ENCODE measurements at regions not wholly inside any gene's neighbourhood (a gene's known extent, or its start where the extent isn't known, plus 50 kb on each side); places are given as distances from the start of the nearest gene placed in this dataset.
"Not testable (repeated sequence)": the region's sequence is repeated elsewhere in the genome, so short reads cannot be mapped to it uniquely, and the experiment has no call there.

GRCh38 chr5:71771191-71771590 lies 52.1 kb downstream of the CARTPT start:
- DNase-seq: no peak

GRCh38 chr5:71778678-71779276 lies 59.7 kb downstream of the CARTPT start:
- no peak for DNase-seq

GRCh38 chr5:71780597-71780996 lies 61.5 kb downstream of the CARTPT start:
- no peak for DNase-seq

- no peak for DNase-seq
Measured at GRCh38 chr5:71782393-71782770, 63.3 kb downstream of the CARTPT start.

DNA sequence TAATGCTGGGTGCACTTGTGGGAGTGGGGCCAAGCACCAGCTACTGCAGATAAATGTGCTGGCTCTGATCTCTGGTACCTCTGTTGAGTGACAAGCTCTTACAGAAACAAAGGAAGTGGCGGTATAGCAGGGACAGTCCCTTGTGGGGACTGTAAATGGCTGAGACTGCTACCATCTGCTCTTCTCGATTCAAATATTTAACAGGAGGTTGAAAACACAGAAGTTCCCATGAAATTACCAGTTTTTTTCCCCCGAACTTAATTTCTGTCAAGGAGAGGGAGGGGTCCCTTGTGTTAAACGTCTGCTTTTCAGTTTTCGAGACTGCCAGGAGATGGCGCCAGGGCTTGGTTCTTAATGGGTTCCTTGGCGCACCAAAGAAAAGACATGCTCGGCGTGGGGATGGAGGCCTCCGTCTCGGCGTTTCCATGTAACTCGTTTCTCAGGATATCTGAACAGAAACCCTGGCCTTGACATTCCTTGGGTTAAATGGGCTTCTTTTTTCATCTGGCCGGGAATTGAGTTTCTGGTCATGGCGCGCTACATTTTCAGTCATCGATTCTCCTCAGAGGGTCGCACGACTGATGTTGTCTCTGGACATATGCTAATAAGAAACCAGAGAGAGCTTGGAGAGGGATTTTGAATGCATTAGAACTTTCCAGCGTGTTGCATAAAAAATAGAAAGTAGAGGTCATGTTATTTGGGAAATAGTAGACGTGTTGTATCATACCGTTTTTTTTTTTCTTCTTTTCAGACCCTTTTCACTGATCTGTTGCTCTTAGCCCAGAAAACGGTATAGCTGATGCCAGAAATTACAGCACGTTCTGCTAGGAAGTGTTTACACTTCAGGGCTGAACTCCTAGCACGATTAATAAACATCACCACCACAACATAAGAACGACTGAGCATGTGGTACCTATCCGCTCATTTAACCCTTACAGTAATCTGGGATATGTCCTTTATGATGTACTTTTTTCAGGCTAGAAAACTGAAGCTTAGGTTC lies 64.0 kb downstream of the CARTPT start:
- DNase-seq: peak; percentile 5 to 23

- no peak for DNase-seq
Measured at GRCh38 chr5:71783891-71784290, 64.8 kb downstream of the CARTPT start.

GRCh38 chr5:71786337-71787055 lies 67.4 kb downstream of the CARTPT start:
- DNase-seq: no peak

GRCh38 chr5:71788794-71789193 lies 69.7 kb downstream of the CARTPT start:
- no peak for DNase-seq

- DNase-seq: no peak
Measured at GRCh38 chr5:71789746-71790145, 70.7 kb downstream of the CARTPT start.

DNA sequence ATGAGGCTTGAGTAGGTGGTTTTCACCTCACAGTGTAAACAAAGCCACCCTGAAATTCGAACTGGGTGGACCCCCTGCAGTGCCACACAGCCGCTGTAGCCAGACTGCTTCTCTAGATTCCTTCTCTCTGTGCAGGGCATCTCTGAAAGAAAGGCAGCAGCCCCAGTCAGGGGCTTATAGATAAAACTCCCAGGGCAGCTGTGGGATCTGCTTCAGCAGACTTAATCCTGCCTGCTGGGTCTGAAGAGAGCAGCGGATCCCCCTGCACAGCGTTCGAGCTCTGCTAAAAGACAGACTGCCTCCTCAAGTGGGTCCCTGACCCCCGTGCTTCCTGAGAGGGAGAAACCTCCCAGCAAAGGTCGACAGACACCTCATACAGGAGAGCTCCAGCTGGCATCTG lies 71.4 kb downstream of the CARTPT start:
- no peak for DNase-seq

GRCh38 chr5:71792041-71792440 lies 73.0 kb downstream of the CARTPT start:
- not testable (repeated sequence) for DNase-seq

DNA sequence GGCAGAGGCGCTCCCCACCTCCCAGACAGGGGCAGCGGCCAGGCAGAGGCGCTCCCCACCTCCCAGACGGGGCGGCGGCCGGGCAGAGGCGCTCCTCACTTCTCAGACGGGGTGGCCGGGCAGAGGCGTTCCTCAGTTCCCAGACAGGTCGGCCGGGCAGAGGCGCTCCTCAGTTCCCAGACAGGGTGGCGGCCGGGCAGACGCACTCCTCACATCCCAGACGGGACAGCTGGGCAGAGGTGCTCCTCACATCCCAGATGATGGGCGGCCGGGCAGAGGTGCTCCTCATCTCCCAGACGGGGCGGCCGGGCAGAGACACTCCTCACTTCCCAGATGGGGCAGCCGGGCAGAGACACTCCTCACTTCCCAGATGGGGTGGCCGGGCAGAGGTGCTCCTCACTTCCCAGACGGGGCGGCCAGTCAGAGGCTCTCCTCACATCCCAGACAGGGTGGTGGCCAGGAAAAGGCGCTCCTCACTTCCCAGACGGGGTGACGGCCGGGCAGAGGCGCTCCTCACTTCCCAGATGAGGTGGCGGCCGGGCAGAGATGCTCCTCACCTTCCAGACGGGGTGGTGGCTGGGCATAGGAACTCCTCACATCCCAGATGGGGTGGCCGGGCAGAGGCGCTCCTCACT lies 75.1 kb downstream of the CARTPT start:
- DNase-seq: no peak

DNA sequence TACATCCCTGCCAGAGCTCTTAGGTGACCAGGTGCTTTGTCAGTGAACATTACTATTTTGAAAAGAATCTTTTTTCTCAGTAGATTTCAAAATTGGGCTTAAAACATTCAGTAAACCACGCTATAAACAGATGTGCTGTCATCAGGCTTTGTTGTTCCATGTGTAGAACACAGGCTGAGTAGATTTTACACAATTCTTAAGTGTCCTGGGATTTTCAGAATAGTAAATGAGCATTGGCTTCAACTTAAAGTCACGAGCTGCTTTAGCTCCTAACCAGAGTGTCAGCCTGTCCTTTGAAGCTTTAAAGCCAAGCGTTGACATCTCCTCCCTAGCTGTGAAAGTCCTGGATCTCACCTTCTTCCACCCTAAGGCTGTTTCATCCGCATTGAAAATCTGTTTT lies 83.6 kb downstream of the CARTPT start:
- no peak for DNase-seq

GRCh38 chr5:71806711-71807110 lies 87.6 kb downstream of the CARTPT start:
- no peak for DNase-seq

- no peak for DNase-seq
Measured at GRCh38 chr5:71807909-71808308, 88.8 kb downstream of the CARTPT start.

- DNase-seq: no peak
Measured at GRCh38 chr5:71809446-71809845, 90.4 kb downstream of the CARTPT start.

DNA sequence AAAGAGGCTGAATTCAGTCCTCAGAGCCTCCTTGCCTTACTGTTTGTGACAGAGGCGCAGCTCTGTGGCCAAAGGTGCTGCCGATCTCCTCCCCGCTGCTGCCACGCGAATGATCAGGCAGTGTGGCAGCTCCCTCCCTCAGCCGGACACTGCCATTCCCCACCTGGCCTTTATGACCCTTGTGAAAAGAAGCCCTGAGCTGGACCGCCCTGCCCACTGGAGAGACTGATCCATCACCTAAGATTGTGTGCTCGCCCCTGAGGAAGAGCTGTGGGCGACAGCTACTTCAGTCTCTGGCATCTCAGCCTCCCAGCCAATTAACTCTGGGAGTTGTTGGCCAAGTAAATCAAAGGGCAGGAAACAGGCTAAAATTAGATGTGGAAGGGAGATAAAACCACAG lies 90.9 kb downstream of the CARTPT start:
- no peak for DNase-seq

DNA sequence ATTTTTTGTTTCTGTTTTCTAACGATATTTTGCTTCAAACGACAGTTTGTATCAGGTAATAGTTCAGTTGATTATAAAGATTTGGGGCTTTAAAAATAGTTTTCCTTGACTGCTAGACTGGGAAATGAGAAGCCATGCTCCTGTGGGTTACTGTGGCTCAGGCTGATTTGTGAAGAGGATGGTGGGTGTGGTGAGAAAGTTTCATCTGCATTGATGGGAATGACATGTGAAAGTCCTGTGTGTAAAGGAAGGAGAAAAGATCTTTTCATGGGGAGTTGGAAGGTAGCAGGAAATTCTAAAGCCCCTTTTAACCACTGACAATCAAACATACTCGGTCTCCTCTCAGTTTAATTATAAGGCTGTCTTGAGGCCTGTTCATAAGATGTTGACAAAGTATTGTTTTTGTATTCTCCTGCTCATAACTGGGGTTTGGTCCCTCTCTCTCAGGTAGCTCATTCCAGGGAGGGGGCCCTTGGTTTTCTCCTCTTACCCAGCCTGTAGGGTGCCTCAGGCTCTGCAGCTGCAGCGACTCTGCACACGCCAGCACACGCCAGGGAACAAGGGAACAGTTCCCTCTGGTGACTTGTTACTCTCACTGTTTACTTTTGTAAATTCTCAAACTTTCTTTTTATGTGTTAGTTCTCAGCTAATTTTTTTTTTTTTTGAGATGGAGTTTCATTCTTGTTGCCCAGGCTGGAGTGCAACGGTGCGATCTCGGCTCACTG lies 91.6 kb downstream of the CARTPT start:
- DNase-seq: no peak

DNA sequence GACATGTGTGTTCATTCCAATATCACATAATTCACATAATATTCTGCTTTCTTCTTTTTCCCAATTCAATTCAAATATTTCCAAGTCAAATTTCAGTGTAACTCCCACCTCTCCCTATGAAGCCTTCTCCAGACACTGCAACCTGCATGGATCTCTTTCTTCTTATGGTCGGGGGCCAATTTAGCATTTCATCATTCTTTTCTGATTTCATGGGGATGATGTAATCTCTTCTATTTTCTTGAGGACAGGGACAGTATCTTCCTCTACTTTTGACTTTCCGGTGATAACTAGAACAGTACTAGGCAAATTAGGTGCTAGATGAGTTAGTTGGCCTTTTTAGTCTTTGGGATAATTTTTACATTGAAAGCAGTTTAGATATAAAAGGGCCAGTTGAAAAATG lies 92.7 kb downstream of the CARTPT start:
- DNase-seq: no peak

DNA sequence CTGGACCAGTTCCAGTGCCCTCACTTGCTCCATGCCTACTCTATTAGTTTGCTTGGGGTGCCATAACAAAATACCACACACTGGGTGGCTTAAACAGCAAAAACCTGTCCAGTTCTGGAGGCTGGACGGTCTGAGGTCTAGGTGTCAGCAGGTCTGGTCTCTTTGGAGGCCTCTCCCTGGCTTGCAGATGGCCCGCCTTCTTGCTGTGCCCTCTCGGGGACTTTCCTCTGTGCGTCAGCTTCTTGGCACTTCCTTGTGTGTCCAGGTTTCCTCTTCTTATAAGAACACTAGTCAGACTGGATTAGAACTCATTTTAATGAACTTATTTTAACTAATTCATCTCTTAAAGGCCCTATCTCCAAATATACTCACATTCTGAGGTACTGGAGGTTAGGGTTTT lies 97.2 kb downstream of the CARTPT start:
- no peak for DNase-seq

DNA sequence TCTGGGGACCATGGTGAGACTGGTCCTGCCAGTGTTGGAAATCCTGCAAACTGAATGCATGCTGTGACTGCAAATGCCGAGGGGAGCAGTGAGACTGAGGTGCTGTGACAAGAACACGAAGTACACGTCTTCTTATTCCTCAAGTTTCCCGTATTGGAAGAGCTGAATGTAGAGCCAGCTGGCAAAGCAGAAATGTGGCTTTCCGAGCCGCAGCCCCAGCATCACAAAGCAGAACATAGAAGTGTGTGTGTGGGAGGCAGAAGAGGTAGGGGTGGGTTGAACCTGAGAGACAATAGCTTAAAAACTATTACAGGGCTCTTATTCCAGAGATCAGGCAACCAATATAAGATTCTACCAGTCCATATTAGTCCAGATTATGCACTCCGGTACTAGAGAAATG lies 98.8 kb downstream of the CARTPT start:
- DNase-seq: no peak

DNA sequence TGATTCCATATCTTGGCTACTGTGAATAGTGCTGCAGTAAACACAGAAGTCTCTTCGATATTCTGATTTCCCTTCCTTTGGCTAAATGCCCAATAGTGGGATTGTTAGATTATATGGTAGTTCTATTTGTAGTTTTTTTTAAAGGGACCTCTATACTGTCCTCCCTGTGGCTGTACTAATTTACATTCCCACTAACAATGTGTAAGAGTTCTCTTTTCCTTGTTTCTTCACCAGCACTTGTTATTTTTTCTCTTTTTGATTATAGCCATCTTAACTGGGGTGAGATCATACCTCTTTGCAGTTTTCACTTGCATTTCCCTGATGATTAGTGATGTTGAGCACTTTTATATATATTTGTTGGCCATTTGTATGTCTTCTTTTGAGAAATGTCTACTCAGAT lies 102.0 kb downstream of the CARTPT start:
- DNase-seq: no peak

GRCh38 chr5:71822065-71822464 lies 103.0 kb downstream of the CARTPT start:
- not testable (repeated sequence) for DNase-seq

All from activated CD4-positive, alpha-beta T cell treated with anti-CD3 and anti-CD28 coated beads for 4 hours (primary cell).